SU-DHL-6 (cell line): ENCODE measurements at regions not wholly inside any gene's neighbourhood (a gene's known extent, or its start where the extent isn't known, plus 50 kb on each side); places are given as distances from the start of the nearest gene placed in this dataset.

Experiments
- H2AFZ ChIP-seq: fragments of 200-600 bp; sonication (generic); 2 replicates; pipeline ENCODE4 v1.6.1; 2014; ENCODE audit warnings: low read depth, mild to moderate bottlenecking, moderate library complexity, mixed read lengths, antibody characterized with exemption, low read length; ENCODE audit not compliant: severe bottlenecking
- H3F3A ChIP-seq: fragments of 200-600 bp; shearing (Covaris generic); 2 replicates; pipeline ENCODE4 v1.6.0; 2016; ENCODE audit warnings: antibody characterized with exemption, mild to moderate bottlenecking; ENCODE audit not compliant: insufficient read depth
- H3K27ac ChIP-seq: fragments of 200-600 bp; sonication (generic); 2 replicates; pipeline ENCODE4 v1.5.1; 2016; ENCODE audit warnings: low read depth, mild to moderate bottlenecking, low read length, moderate library complexity, mixed read lengths
- H3K27me3 ChIP-seq: fragments of 200-600 bp; sonication (generic), shearing (Covaris generic); 2 replicates; pipeline ENCODE4 v1.6.0; 2014; ENCODE audit warnings: mild to moderate bottlenecking, low read length
- H3K36me3 ChIP-seq: fragments of 200-600 bp; sonication (generic); 2 replicates; pipeline ENCODE4 v1.6.1; 2014; ENCODE audit warnings: mild to moderate bottlenecking, low read length, mixed read lengths
- H3K4me2 ChIP-seq: fragments of 300-600, 200-600 bp; shearing (Covaris generic), sonication (generic); 2 replicates; pipeline ENCODE4 v1.6.0; 2014; ENCODE audit warnings: low read length, low read depth, mild to moderate bottlenecking; ENCODE audit not compliant: poor library complexity, severe bottlenecking
- H3K4me3 ChIP-seq: fragments of 200-600 bp; sonication (generic); 2 replicates; pipeline ENCODE4 v1.5.1; 2014; ENCODE audit warnings: antibody characterized with exemption, low read length, mild to moderate bottlenecking, mixed read lengths; ENCODE audit not compliant: insufficient read depth, poor library complexity, severe bottlenecking
- H3K79me2 ChIP-seq: fragments of 200-600 bp; sonication (generic); 2 replicates; pipeline ENCODE4 v1.6.1; 2014; ENCODE audit warnings: mild to moderate bottlenecking, low read length, moderate library complexity; ENCODE audit not compliant: insufficient read depth
- H3K9ac ChIP-seq: fragments of 200-600 bp; sonication (generic); 2 replicates; pipeline ENCODE4 v1.7.0; 2014; ENCODE audit warnings: mild to moderate bottlenecking, low read length
- H3K9me2 ChIP-seq: fragments of 200-600 bp; sonication (generic); replicated peaks from 2 replicates; pipeline ENCODE4 v1.6.1; 2014; ENCODE audit warnings: low read length; ENCODE audit not compliant: insufficient read depth
- H3K9me3 ChIP-seq: fragments of 200-600 bp; sonication (generic); 2 replicates; pipeline ENCODE4 v1.6.1; 2014; ENCODE audit warnings: low read length, mixed read lengths; ENCODE audit not compliant: insufficient read depth
- H4K20me1 ChIP-seq: fragments of 200-600 bp; sonication (generic); 2 replicates; pipeline ENCODE4 v1.6.1; 2014; ENCODE audit warnings: low read depth, mild to moderate bottlenecking, antibody characterized with exemption, low read length, moderate library complexity, mixed read lengths
- EZH2phosphoT487 ChIP-seq: fragments of 200-600 bp; sonication (generic), shearing (Covaris generic); conservative IDR thresholded peaks from 2 replicates; pipeline ENCODE4 v1.6.1; 2018; ENCODE audit warnings: mild to moderate bottlenecking, antibody characterized with exemption, low read length, moderate library complexity, mixed read lengths
- TF ChIP-seq, protein P1 (sequence below): fragments of 200-600 bp; sonication (generic); IDR thresholded peaks from one replicate; pipeline ENCODE4 v1.5.1; 2017; ENCODE audit warnings: antibody characterized with exemption, mild to moderate bottlenecking, low read length, moderate library complexity; ENCODE audit not compliant: insufficient read depth, poor library complexity, severe bottlenecking

DNA sequence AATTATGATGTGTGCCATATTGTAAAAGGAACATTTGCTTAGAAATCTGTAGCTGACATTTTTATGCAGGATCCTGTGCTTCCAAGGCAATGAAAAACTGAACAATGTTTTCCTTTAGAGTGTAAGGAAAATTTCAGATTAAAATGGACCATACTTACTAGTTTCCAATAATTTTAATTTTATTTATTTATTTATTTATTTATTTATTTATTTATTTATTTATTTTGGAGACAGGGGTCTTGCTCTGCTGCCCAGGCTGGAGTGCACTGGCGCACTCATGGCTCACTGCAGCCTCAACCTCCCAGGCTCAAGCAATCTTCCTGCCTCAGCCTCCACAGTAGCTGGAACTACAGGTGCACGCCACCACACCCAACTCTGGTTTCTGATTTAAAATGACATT, 369.8 kb upstream of the HAND2 start:
- no peak overlapping the region for H3K27ac ChIP-seq
- no peaks in the 10 kb centered on the region for H3F3A ChIP-seq
- H3K36me3 ChIP-seq, result no peaks in the 10 kb centered on the region
- no peak overlapping the region for H3K9ac ChIP-seq
- no peak overlapping the region for H3K4me3 ChIP-seq
- no peaks in the 10 kb centered on the region for H3K79me2 ChIP-seq
- no peak for TF ChIP-seq EZH2phosphoT487
- TF ChIP-seq, protein P1, sequence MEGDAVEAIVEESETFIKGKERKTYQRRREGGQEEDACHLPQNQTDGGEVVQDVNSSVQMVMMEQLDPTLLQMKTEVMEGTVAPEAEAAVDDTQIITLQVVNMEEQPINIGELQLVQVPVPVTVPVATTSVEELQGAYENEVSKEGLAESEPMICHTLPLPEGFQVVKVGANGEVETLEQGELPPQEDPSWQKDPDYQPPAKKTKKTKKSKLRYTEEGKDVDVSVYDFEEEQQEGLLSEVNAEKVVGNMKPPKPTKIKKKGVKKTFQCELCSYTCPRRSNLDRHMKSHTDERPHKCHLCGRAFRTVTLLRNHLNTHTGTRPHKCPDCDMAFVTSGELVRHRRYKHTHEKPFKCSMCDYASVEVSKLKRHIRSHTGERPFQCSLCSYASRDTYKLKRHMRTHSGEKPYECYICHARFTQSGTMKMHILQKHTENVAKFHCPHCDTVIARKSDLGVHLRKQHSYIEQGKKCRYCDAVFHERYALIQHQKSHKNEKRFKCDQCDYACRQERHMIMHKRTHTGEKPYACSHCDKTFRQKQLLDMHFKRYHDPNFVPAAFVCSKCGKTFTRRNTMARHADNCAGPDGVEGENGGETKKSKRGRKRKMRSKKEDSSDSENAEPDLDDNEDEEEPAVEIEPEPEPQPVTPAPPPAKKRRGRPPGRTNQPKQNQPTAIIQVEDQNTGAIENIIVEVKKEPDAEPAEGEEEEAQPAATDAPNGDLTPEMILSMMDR, result no peak
- no peaks in the 10 kb centered on the region for H3K9me3 ChIP-seq
- no peaks in the 10 kb centered on the region for H3K9me2 ChIP-seq
- no peak overlapping the region for H2AFZ ChIP-seq
- H3K4me2 ChIP-seq, result no peak overlapping the region
- H3K27me3 ChIP-seq, result no peaks in the 10 kb centered on the region
- H4K20me1 ChIP-seq, result no peaks in the 10 kb centered on the region

DNA sequence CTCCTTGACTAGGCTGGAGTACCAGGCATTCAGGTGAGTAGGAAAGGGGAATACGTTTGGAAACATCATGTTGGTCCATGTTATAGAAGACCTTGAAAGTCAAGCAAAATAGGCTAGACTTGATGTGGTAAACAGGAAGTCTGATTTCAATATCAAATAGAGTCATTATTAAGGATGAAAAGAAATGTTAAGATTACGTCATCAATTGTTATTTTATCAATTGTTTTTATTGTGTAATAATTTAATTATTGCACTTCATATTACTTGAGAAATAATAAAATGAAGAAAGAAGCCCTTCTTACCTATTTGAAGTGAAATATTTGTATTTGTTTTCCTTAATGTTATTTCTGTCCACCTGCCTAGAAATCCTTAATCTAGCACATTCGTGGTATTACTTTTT, 361.0 kb upstream of the HAND2 start:
- Histone ChIP-seq H3K9me2 (no peaks in the 10 kb centered on the region), H3K4me2 (no peak overlapping the region), H3K9me3 (no peaks in the 10 kb centered on the region), H3F3A (no peaks in the 10 kb centered on the region), H3K9ac (no peak overlapping the region), H3K79me2 (no peaks in the 10 kb centered on the region), H3K36me3 (no peaks in the 10 kb centered on the region), H3K27me3 (no peaks in the 10 kb centered on the region), H3K4me3 (no peak overlapping the region), H3K27ac (no peak overlapping the region), H4K20me1 (no peaks in the 10 kb centered on the region), H2AFZ (no peak overlapping the region)
- TF ChIP-seq, protein P1, result no peak
- TF ChIP-seq EZH2phosphoT487, result no peak

DNA sequence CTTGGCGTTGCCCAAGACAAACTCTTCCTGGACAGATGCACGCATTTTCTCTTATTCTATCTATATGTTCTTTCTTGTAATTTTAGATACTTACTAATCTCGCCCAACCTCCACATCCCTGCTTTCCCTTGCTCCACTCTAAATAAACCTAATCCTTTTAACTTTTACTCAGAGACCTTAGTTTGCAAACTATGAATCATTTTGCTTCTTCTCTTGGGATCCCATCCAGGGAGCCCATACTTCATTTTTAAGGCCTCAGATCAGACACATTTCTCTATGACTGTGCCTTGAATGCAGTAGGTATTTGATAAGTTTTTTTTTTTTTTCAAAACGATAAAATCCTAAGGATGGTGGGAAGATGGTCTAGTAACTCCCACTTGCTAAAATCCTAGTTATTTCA, 353.8 kb upstream of the HAND2 start:
- Histone ChIP-seq H3K27ac (no peak overlapping the region), H3K27me3 (no peaks in the 10 kb centered on the region), H3K4me3 (no peak overlapping the region), H2AFZ (no peak overlapping the region), H3K36me3 (no peaks in the 10 kb centered on the region), H4K20me1 (no peaks in the 10 kb centered on the region), H3K9me2 (no peaks in the 10 kb centered on the region), H3K4me2 (no peak overlapping the region), H3F3A (no peaks in the 10 kb centered on the region), H3K79me2 (no peaks in the 10 kb centered on the region), H3K9me3 (no peaks in the 10 kb centered on the region), H3K9ac (no peak overlapping the region)
- TF ChIP-seq EZH2phosphoT487, result no peak
- TF ChIP-seq, protein P1, result no peak
